ENCODE measurements at regions not wholly inside any gene's neighbourhood (a gene's known extent, or its start where the extent isn't known, plus 50 kb on each side); places are given as distances from the start of the nearest gene placed in this dataset.

DNA sequence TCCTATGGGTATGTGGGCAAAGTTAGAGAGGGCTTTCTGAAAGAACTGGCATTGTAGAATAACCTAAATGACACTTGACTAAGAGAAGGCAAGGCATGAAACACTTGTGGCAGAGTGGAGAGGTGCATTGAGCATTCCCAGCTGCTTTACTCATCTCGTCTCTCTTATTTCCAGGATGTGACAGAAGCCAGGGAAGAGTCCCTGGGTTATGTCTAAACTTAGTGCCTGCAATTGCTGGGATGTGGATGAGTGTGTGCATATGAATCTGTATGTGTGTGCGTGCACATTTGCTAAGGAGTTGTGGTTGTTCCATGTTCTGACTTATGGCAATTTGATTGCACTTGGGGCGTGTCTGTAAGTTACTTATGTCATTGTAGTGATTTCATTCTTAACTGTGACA is 1326.5 kb upstream of the B3GALT2 start:
- TF ChIP-seq, protein P1, sequence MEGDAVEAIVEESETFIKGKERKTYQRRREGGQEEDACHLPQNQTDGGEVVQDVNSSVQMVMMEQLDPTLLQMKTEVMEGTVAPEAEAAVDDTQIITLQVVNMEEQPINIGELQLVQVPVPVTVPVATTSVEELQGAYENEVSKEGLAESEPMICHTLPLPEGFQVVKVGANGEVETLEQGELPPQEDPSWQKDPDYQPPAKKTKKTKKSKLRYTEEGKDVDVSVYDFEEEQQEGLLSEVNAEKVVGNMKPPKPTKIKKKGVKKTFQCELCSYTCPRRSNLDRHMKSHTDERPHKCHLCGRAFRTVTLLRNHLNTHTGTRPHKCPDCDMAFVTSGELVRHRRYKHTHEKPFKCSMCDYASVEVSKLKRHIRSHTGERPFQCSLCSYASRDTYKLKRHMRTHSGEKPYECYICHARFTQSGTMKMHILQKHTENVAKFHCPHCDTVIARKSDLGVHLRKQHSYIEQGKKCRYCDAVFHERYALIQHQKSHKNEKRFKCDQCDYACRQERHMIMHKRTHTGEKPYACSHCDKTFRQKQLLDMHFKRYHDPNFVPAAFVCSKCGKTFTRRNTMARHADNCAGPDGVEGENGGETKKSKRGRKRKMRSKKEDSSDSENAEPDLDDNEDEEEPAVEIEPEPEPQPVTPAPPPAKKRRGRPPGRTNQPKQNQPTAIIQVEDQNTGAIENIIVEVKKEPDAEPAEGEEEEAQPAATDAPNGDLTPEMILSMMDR (IDR thresholded peaks at IDR 0.05; ENCODE audit: low read length): no peak
- TF ChIP-seq EZH2 (IDR thresholded peaks at IDR 0.05; ENCODE audit: borderline replicate concordance, low read length): no peak
- no peaks in the 10 kb centered on the region for H3K36me3 ChIP-seq (ENCODE audit: insufficient read depth, low read length)

DNA sequence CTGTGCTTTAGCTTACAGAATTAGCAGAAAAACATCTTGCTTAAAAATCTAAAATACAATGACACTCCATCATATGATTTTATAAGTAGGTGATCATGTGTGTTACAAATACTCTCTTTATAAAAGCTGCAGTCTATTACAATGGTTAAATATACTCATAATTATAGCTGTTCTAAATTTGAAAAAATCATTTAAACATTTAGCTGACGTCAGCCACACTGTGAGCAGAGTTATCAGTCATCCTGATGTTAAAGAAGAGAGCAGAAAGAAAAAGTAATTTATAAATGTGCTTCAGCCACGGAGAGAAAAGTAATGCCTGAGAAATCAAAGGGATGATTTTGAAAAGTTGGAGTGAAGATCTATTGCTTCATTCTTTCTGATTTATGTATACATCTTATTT is 1325.9 kb upstream of the B3GALT2 start:
- no peak overlapping the region for H3K27ac ChIP-seq (ENCODE audit: low read depth, low read length, poor library complexity, severe bottlenecking)
- no peak overlapping the region for H3K9ac ChIP-seq (ENCODE audit: low read length)
- H3K4me3 ChIP-seq (ENCODE audit: low read depth, low read length, poor library complexity, severe bottlenecking): no peak overlapping the region
- TF ChIP-seq EZH2 (IDR thresholded peaks at IDR 0.05; ENCODE audit: borderline replicate concordance, low read length): no peak
- TF ChIP-seq, protein P1 (IDR thresholded peaks at IDR 0.05; ENCODE audit: low read length): no peak
- H3K9me3 ChIP-seq (ENCODE audit: low read length): peaks cover 18% of the 10 kb centered on the region
- H3K4me2 ChIP-seq (ENCODE audit: low read length): no peak overlapping the region
- no peaks in the 10 kb centered on the region for H3K27me3 ChIP-seq (ENCODE audit: insufficient read depth, low read length)
- H4K20me1 ChIP-seq (ENCODE audit: insufficient read depth, low read length): no peaks in the 10 kb centered on the region
- no peaks in the 10 kb centered on the region for H3K79me2 ChIP-seq (ENCODE audit: insufficient read depth, low read length)
- H3K36me3 ChIP-seq (ENCODE audit: insufficient read depth, low read length): no peaks in the 10 kb centered on the region
- H3K9me2 ChIP-seq (ENCODE audit: low read depth, low read length): no peaks in the 10 kb centered on the region
- H3F3A ChIP-seq (ENCODE audit: insufficient read depth, low read length): no peaks in the 10 kb centered on the region
- peaks cover 3% of the 10 kb centered on the region for H3K4me1 ChIP-seq (ENCODE audit: insufficient read depth, low read length, severe bottlenecking)
- no peak overlapping the region for H2AFZ ChIP-seq (ENCODE audit: low read length)

More for the DNA sequence above, 1326.5 kb upstream of the B3GALT2 start:
- H3K4me3 ChIP-seq (ENCODE audit: low read depth, low read length, poor library complexity, severe bottlenecking): no peak overlapping the region
- no peaks in the 10 kb centered on the region for H3F3A ChIP-seq (ENCODE audit: insufficient read depth, low read length)
- no peak overlapping the region for H3K9ac ChIP-seq (ENCODE audit: low read length)
- no peak overlapping the region for H2AFZ ChIP-seq (ENCODE audit: low read length)
- H3K9me2 ChIP-seq (ENCODE audit: low read depth, low read length): no peaks in the 10 kb centered on the region
- peaks cover 18% of the 10 kb centered on the region for H3K9me3 ChIP-seq (ENCODE audit: low read length)
- peaks cover 9% of the 10 kb centered on the region for H3K4me1 ChIP-seq (ENCODE audit: insufficient read depth, low read length, severe bottlenecking)
- H3K27ac ChIP-seq (ENCODE audit: low read depth, low read length, poor library complexity, severe bottlenecking): no peak overlapping the region
- H3K27me3 ChIP-seq (ENCODE audit: insufficient read depth, low read length): no peaks in the 10 kb centered on the region
- no peaks in the 10 kb centered on the region for H4K20me1 ChIP-seq (ENCODE audit: insufficient read depth, low read length)
- H3K4me2 ChIP-seq (ENCODE audit: low read length): no peak overlapping the region
- no peaks in the 10 kb centered on the region for H3K79me2 ChIP-seq (ENCODE audit: insufficient read depth, low read length)

- H3K27me3 ChIP-seq (ENCODE audit: insufficient read depth, low read length): no peaks in the 10 kb centered on the region
- H3K79me2 ChIP-seq (ENCODE audit: insufficient read depth, low read length): no peaks in the 10 kb centered on the region
- TF ChIP-seq, protein P1 (IDR thresholded peaks at IDR 0.05; ENCODE audit: low read length): no peak
- no peak for TF ChIP-seq EZH2 (IDR thresholded peaks at IDR 0.05; ENCODE audit: borderline replicate concordance, low read length)
- H3K4me1 ChIP-seq (ENCODE audit: insufficient read depth, low read length, severe bottlenecking): peaks cover 23% of the 10 kb centered on the region
- no peaks in the 10 kb centered on the region for H3F3A ChIP-seq (ENCODE audit: insufficient read depth, low read length)
- no peaks in the 10 kb centered on the region for H3K9me2 ChIP-seq (ENCODE audit: low read depth, low read length)
- no peaks in the 10 kb centered on the region for H3K9me3 ChIP-seq (ENCODE audit: low read length)
- H3K4me3 ChIP-seq (ENCODE audit: low read depth, low read length, poor library complexity, severe bottlenecking): no peak overlapping the region
- no peak overlapping the region for H3K9ac ChIP-seq (ENCODE audit: low read length)
- H2AFZ ChIP-seq (ENCODE audit: low read length): peak overlapping the region; percentile 11; the same call in 1 of the 2 replicates
- H3K27ac ChIP-seq (ENCODE audit: low read depth, low read length, poor library complexity, severe bottlenecking): peak overlapping the region; percentile 29
- H4K20me1 ChIP-seq (ENCODE audit: insufficient read depth, low read length): no peaks in the 10 kb centered on the region
- 0 out of 2 replicates have a peak overlapping the region, but pooled peaks have one; percentile 10 for H3K4me2 ChIP-seq (ENCODE audit: low read length)
- H3K36me3 ChIP-seq (ENCODE audit: insufficient read depth, low read length): no peaks in the 10 kb centered on the region
These were observed 1316.8 kb upstream of the B3GALT2 start for GRCh38 chr1:194503209-194503608.
